DND-41 (cell line): ENCODE measurements at regions not wholly inside any gene's neighbourhood (a gene's known extent, or its start where the extent isn't known, plus 50 kb on each side); places are given as distances from the start of the nearest gene placed in this dataset.

Experiments
- ATAC-seq: fragments of 200-7000 bp; cut with Tn5 transposase; 3 replicates; pipeline ENCODE4 v1.9.1; 2021; ENCODE audit warnings: low read depth; ENCODE audit not compliant: insufficient read depth
- DNase-seq: peaks from one replicate; pipeline ENCODE4 v3.0.0-alpha.2; 2020
- H2AFZ ChIP-seq: 2 replicates; pipeline ENCODE4 v1.6.0; 2012; ENCODE audit warnings: low read depth, low read length
- H3K27ac ChIP-seq: 2 replicates; pipeline ENCODE4 v1.5.1; 2012; ENCODE audit warnings: low read length, inconsistent platforms
- H3K27me3 ChIP-seq: fragments of 200-600 bp; sonication (generic); 2 replicates; pipeline ENCODE4 v1.6.0; 2012; ENCODE audit warnings: low read length, mild to moderate bottlenecking, inconsistent platforms; ENCODE audit not compliant: insufficient read depth, poor library complexity
- H3K36me3 ChIP-seq: 2 replicates; pipeline ENCODE4 v1.5.1; 2012; ENCODE audit warnings: low read length, inconsistent platforms; ENCODE audit not compliant: insufficient read depth
- H3K4me1 ChIP-seq: 2 replicates; pipeline ENCODE4 v1.5.1; 2012; ENCODE audit warnings: mild to moderate bottlenecking, low read length; ENCODE audit not compliant: insufficient read depth
- H3K4me2 ChIP-seq: 2 replicates; pipeline ENCODE4 v1.6.0; 2012; ENCODE audit warnings: mild to moderate bottlenecking, moderate library complexity, low read length, inconsistent platforms; ENCODE audit not compliant: insufficient read depth
- H3K4me3 ChIP-seq, 2 experiments: fragments of 200-600 bp in 1 of 2; shearing (Covaris generic) in 1 of 2; 2 replicates each; pipeline ENCODE4 v1.5.1; 2012 to 2016; ENCODE audit warnings: inconsistent platforms in 2 of 2, low read length in 2 of 2, mild to moderate bottlenecking in 2 of 2, low read depth in 1 of 2, moderate library complexity in 1 of 2
- H3K79me2 ChIP-seq: 2 replicates; pipeline ENCODE4 v1.6.0; 2012; ENCODE audit warnings: low read length, inconsistent platforms; ENCODE audit not compliant: insufficient read depth
- H3K9ac ChIP-seq: 2 replicates; pipeline ENCODE4 v1.6.0; 2012; ENCODE audit warnings: low read depth, mild to moderate bottlenecking, inconsistent platforms, low read length, moderate library complexity
- H3K9me3 ChIP-seq: 2 replicates; pipeline ENCODE4 v1.5.1; 2012; ENCODE audit warnings: low read length, moderate library complexity, mild to moderate bottlenecking, inconsistent platforms; ENCODE audit not compliant: insufficient read depth, severe bottlenecking
- H4K20me1 ChIP-seq: 2 replicates; pipeline ENCODE4 v1.6.0; 2012; ENCODE audit warnings: low read length; ENCODE audit not compliant: insufficient read depth
- EZH2 ChIP-seq: IDR thresholded peaks from 3 replicates; pipeline ENCODE4 v1.6.1; 2012; ENCODE audit warnings: borderline replicate concordance, low read depth, mild to moderate bottlenecking, moderate library complexity, low read length, inconsistent platforms; ENCODE audit not compliant: severe bottlenecking
- TF ChIP-seq, protein P1 (sequence below): IDR thresholded peaks from 2 replicates; pipeline ENCODE4 v1.5.1; 2012; ENCODE audit warnings: borderline replicate concordance, low read length, moderate library complexity, mild to moderate bottlenecking; ENCODE audit not compliant: poor library complexity, severe bottlenecking; ENCODE audit errors: extremely low read depth

GRCh38 chr7:115116773-115117715, 195.2 kb downstream of the MDFIC start:
- TF ChIP-seq EZH2: no peak
- TF ChIP-seq, protein P1, sequence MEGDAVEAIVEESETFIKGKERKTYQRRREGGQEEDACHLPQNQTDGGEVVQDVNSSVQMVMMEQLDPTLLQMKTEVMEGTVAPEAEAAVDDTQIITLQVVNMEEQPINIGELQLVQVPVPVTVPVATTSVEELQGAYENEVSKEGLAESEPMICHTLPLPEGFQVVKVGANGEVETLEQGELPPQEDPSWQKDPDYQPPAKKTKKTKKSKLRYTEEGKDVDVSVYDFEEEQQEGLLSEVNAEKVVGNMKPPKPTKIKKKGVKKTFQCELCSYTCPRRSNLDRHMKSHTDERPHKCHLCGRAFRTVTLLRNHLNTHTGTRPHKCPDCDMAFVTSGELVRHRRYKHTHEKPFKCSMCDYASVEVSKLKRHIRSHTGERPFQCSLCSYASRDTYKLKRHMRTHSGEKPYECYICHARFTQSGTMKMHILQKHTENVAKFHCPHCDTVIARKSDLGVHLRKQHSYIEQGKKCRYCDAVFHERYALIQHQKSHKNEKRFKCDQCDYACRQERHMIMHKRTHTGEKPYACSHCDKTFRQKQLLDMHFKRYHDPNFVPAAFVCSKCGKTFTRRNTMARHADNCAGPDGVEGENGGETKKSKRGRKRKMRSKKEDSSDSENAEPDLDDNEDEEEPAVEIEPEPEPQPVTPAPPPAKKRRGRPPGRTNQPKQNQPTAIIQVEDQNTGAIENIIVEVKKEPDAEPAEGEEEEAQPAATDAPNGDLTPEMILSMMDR: no peak
- no peaks in the 10 kb centered on the region for H3K27me3 ChIP-seq
- H2AFZ ChIP-seq: no peak overlapping the region
- peaks cover 2% of the 10 kb centered on the region for H3K4me1 ChIP-seq
- H3K79me2 ChIP-seq: no peaks in the 10 kb centered on the region
- no peak overlapping the region for H3K9ac ChIP-seq
- H3K9me3 ChIP-seq: no peaks in the 10 kb centered on the region
- DNase-seq: no peak
- H4K20me1 ChIP-seq: no peaks in the 10 kb centered on the region
- no peak overlapping the region for H3K4me3 ChIP-seq
- no peaks in the 10 kb centered on the region for H3K36me3 ChIP-seq
- no peak overlapping the region for H3K27ac ChIP-seq
- no peak overlapping the region for H3K4me2 ChIP-seq
- no peak for ATAC-seq

DNA sequence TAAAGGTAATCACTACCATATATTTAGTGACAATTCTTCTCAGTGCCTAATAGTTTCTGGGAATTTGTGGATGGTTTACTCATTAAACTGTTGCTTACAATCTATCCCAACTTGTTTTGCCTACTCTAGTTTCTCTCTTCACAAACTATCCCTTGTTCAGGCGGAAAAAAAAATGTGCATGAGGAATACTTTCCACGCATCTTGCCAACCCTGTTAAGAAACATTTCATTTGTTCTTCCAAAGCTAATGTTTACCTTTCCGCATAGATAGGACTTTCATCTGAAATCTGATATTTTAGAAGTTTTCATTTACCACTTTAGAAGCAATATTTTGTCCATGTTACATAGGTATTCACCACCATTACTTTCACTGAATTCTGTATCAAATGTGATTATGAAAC, 191.9 kb downstream of the MDFIC start:
- ATAC-seq (no peak), DNase-seq (no peak)
- H3K27ac ChIP-seq: no peak overlapping the region
- no peaks in the 10 kb centered on the region for H3K27me3 ChIP-seq
- no peak overlapping the region for H2AFZ ChIP-seq
- H3K4me1 ChIP-seq: no peaks in the 10 kb centered on the region
- H3K36me3 ChIP-seq: no peaks in the 10 kb centered on the region
- H3K79me2 ChIP-seq: no peaks in the 10 kb centered on the region
- no peak for TF ChIP-seq EZH2
- TF ChIP-seq, protein P1: no peak
- H4K20me1 ChIP-seq: no peaks in the 10 kb centered on the region
- H3K4me2 ChIP-seq: no peak overlapping the region
- H3K9ac ChIP-seq: no peak overlapping the region
- no peaks in the 10 kb centered on the region for H3K9me3 ChIP-seq
- no peak overlapping the region for H3K4me3 ChIP-seq

DNA sequence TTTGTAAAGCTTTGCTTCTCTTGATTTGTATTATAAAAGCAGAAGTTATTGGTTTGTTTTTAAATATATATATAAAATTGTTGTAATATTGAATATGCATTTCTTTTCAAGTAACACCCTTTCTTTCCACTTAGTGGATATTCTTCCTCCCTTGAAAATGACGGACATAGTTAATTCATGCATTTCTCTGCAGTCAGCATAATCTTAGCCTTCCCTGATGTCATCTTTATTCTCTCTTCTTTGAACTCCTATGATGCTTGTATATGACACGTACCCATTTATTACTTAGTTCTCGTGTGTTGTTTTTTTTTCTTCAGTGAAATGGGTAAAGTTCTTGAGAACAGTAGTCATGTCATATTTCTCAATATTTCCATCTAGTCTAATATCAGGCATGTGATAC, 191.2 kb downstream of the MDFIC start:
- H3K4me1 ChIP-seq: no peaks in the 10 kb centered on the region
- H3K9me3 ChIP-seq: no peaks in the 10 kb centered on the region
- no peak overlapping the region for H3K9ac ChIP-seq
- no peaks in the 10 kb centered on the region for H3K36me3 ChIP-seq
- H4K20me1 ChIP-seq: no peaks in the 10 kb centered on the region
- H2AFZ ChIP-seq: no peak overlapping the region
- H3K4me2 ChIP-seq: no peak overlapping the region
- H3K4me3 ChIP-seq: no peak overlapping the region
- H3K27ac ChIP-seq: no peak overlapping the region
- no peak for ATAC-seq
- no peaks in the 10 kb centered on the region for H3K27me3 ChIP-seq
- no peak for TF ChIP-seq EZH2
- TF ChIP-seq, protein P1: no peak
- no peaks in the 10 kb centered on the region for H3K79me2 ChIP-seq
- no peak for DNase-seq
